Islet of Langerhans (tissue), 1 donor: ENCODE measurements at regions not wholly inside any gene's neighbourhood (a gene's known extent, or its start where the extent isn't known, plus 50 kb on each side); places are given as distances from the start of the nearest gene placed in this dataset.

ENCODE experiments used
- FAIRE-seq: peaks from one replicate; lab custom pipeline; 2011; peaks lifted over from hg19 to GRCh38; lab: Jason Lieb, UNC

GRCh38 chr22:26732284-26732683 lies 74.9 kb downstream of the MIAT start:
- FAIRE-seq, result no peak

GRCh38 chr22:26734339-26735018 lies 77.1 kb downstream of the MIAT start:
- no peak for FAIRE-seq

- FAIRE-seq, result no peak
These were observed 77.6 kb downstream of the MIAT start for GRCh38 chr22:26735019-26735409.

GRCh38 chr22:26737262-26737661 lies 79.9 kb downstream of the MIAT start:
- FAIRE-seq, result no peak

- FAIRE-seq, result no peak
These were observed 82.9 kb downstream of the MIAT start for GRCh38 chr22:26740253-26740652.

- no peak for FAIRE-seq
These were observed 85.8 kb downstream of the MIAT start for GRCh38 chr22:26743149-26743548.

GRCh38 chr22:26744892-26745808 lies 87.8 kb downstream of the MIAT start:
- no peak for FAIRE-seq

GRCh38 chr22:26746311-26746710 lies 88.9 kb downstream of the MIAT start:
- FAIRE-seq, result no peak

GRCh38 chr22:26748845-26749244 lies 91.5 kb downstream of the MIAT start:
- no peak for FAIRE-seq

GRCh38 chr22:26751217-26751616 lies 93.8 kb downstream of the MIAT start:
- no peak for FAIRE-seq

GRCh38 chr22:26753125-26753862 lies 95.9 kb downstream of the MIAT start:
- no peak for FAIRE-seq

GRCh38 chr22:26756675-26757293 lies 99.4 kb downstream of the MIAT start:
- FAIRE-seq, result no peak

GRCh38 chr22:26757496-26757895 lies 100.1 kb downstream of the MIAT start:
- no peak for FAIRE-seq

- FAIRE-seq, result no peak
These were observed 105.4 kb downstream of the MIAT start for GRCh38 chr22:26762503-26763472.

GRCh38 chr22:26763633-26764361 lies 106.4 kb downstream of the MIAT start:
- FAIRE-seq, result no peak

- no peak for FAIRE-seq
These were observed 109.3 kb downstream of the MIAT start for GRCh38 chr22:26766510-26767350.

- no peak for FAIRE-seq
These were observed 110.2 kb downstream of the MIAT start for GRCh38 chr22:26767351-26768155.

- no peak for FAIRE-seq
These were observed 110.7 kb downstream of the MIAT start for GRCh38 chr22:26768156-26768515.

- FAIRE-seq, result no peak
These were observed 111.6 kb downstream of the MIAT start for GRCh38 chr22:26768952-26769351.
